GM12874 (cell line): ENCODE measurements at regions not wholly inside any gene's neighbourhood (a gene's known extent, or its start where the extent isn't known, plus 50 kb on each side); places are given as distances from the start of the nearest gene placed in this dataset.

Source experiments
- CTCF ChIP-seq: IDR thresholded peaks from 2 replicates; pipeline ENCODE4 v1.5.1; 2011; ENCODE audit warnings: low read depth, mild to moderate bottlenecking, control low read depth, low read length, moderate library complexity; ENCODE audit not compliant: insufficient read depth

- TF ChIP-seq CTCF = no peak
These were observed 140.7 kb downstream of the BTC start for GRCh38 chr4:74653331-74654229.

- no peak for TF ChIP-seq CTCF
These were observed 140.1 kb downstream of the BTC start for GRCh38 chr4:74654230-74654681.

GRCh38 chr4:74656596-74656995, 137.7 kb downstream of the BTC start:
- TF ChIP-seq CTCF = no peak

- TF ChIP-seq CTCF = no peak
These were observed 136.2 kb downstream of the BTC start for GRCh38 chr4:74658116-74658515.

GRCh38 chr4:74659576-74660411, 134.5 kb downstream of the BTC start:
- no peak for TF ChIP-seq CTCF

GRCh38 chr4:74660866-74661265, 133.5 kb downstream of the BTC start:
- TF ChIP-seq CTCF = no peak

- TF ChIP-seq CTCF = no peak
These were observed 132.7 kb downstream of the BTC start for GRCh38 chr4:74661427-74662201.
